ENCODE measurements at regions not wholly inside any gene's neighbourhood (a gene's known extent, or its start where the extent isn't known, plus 50 kb on each side); places are given as distances from the start of the nearest gene placed in this dataset.

- Histone ChIP-seq H3K4me3 (no peak overlapping the region), H3K4me2 (ENCODE audit: control insufficient read depth, insufficient read depth) (no peak overlapping the region), H4K20me1 (ENCODE audit: control insufficient read depth, insufficient read depth) (no peaks in the 10 kb centered on the region), H3K4me1 (ENCODE audit: control insufficient read depth, insufficient read depth, low read length) (no peaks in the 10 kb centered on the region), H3K79me2 (ENCODE audit: control insufficient read depth, insufficient read depth, low read length) (no peaks in the 10 kb centered on the region), H2AFZ (ENCODE audit: control insufficient read depth, low read depth, low read length) (no peak overlapping the region), H3K9me3 (replicated peaks; ENCODE audit: control insufficient read depth, insufficient read depth, low read length) (no peaks in the 10 kb centered on the region), H3K27ac (ENCODE audit: control insufficient read depth, insufficient read depth) (no peak overlapping the region), H3K9ac (ENCODE audit: control insufficient read depth, insufficient read depth, low read length) (no peak overlapping the region), H3K27me3 (replicated peaks in 1 of 2; ENCODE audit: control insufficient read depth in 2 of 2, insufficient read depth in 2 of 2, low read length in 1 of 2) (no peaks in the 10 kb centered on the region), H3K36me3 (ENCODE audit: control insufficient read depth in 2 of 2, insufficient read depth in 2 of 2, low read length in 1 of 2) (no peaks in the 10 kb centered on the region)
- CTCF ChIA-PET, result no interaction called here
- RAD21 ChIA-PET (ENCODE audit: unreplicated experiment), result no interaction called here
- no peak for TF ChIP-seq TCF7 (IDR thresholded peaks at IDR 0.05; ENCODE audit: borderline replicate concordance)
- TF ChIP-seq MTA2 (IDR thresholded peaks at IDR 0.05; ENCODE audit: low read depth), result no peak
- TF ChIP-seq SIN3A (IDR thresholded peaks at IDR 0.05; ENCODE audit: low read depth, low read length), result no peak
- no peak for TF ChIP-seq SIX5 (IDR thresholded peaks at IDR 0.05; ENCODE audit: low read depth, low read length, severe bottlenecking)
- no peak for TF ChIP-seq POLR2AphosphoS5 (IDR thresholded peaks at IDR 0.05; ENCODE audit: low read length)
- TF ChIP-seq JUNB (IDR thresholded peaks at IDR 0.05), result no peak
- no peak for TF ChIP-seq CBX5 (IDR thresholded peaks at IDR 0.05; ENCODE audit: low read depth)
- no peak for TF ChIP-seq RUNX3 (IDR thresholded peaks at IDR 0.05; ENCODE audit: low read length)
- TF ChIP-seq PML (IDR thresholded peaks at IDR 0.05; ENCODE audit: low read length), result no peak
- no peak for TF ChIP-seq MYC (IDR thresholded peaks at IDR 0.05; ENCODE audit: insufficient read depth, insufficient read length, insufficient replicate concordance, low read length, severe bottlenecking)
- TF ChIP-seq MYB (IDR thresholded peaks at IDR 0.05; ENCODE audit: borderline replicate concordance, low read depth, low read length), result no peak
- no peak for TF ChIP-seq JUND (IDR thresholded peaks at IDR 0.05; ENCODE audit: low read depth, low read length)
- no peak for TF ChIP-seq FOXM1 (IDR thresholded peaks at IDR 0.05; ENCODE audit: low read depth, low read length)
- TF ChIP-seq CHD4 (IDR thresholded peaks at IDR 0.05), result no peak
- POLR2A ChIA-PET, result no interaction called here
- no peak for FAIRE-seq
- ATAC-seq, result no peak
- in situ Hi-C loops (cut with MboI), result no loop called here
- intact Hi-C loops (cut with micrococcal nuclease; ENCODE audit: unreplicated experiment), result no loop called here
- BruUV-seq (replicated peaks), result no TSS peak
- 40% methylated on average over 2 of the region's 2 CpGs for WGBS (ENCODE audit: insufficient coverage, insufficient replicate concordance, low lambda C conversion rate, missing lambda C conversion rate)
- DNase-seq (ENCODE audit: low read depth, low spot score), result no peak
- SMC1A ChIA-PET (ENCODE audit: uncharacterized antibody, unreplicated experiment), result no interaction called here
Measured at GRCh38 chr7:79684384-79684783, 230.9 kb upstream of the MAGI2 start.
